ENCODE measurements at regions not wholly inside any gene's neighbourhood (a gene's known extent, or its start where the extent isn't known, plus 50 kb on each side); places are given as distances from the start of the nearest gene placed in this dataset.

- TF ChIP-seq CTCF (IDR thresholded peaks at IDR 0.05) (no peak), ZFX (IDR thresholded peaks at IDR 0.05; ENCODE audit: borderline replicate concordance) (no peak)
Measured at GRCh38 chr12:67568055-67568454, 80.5 kb upstream of the DYRK2 start.

Data from 22Rv1 (cell line).